Osteoblast (primary cell): ENCODE measurements at regions not wholly inside any gene's neighbourhood (a gene's known extent, or its start where the extent isn't known, plus 50 kb on each side); places are given as distances from the start of the nearest gene placed in this dataset.

ENCODE experiments used
- DNase-seq: peaks from one replicate; pipeline ENCODE4 v3.0.0; 2011; ENCODE audit warnings: low spot score, mixed read lengths; ENCODE audit not compliant: insufficient read length; ENCODE audit errors: missing footprints
- H2AFZ ChIP-seq: 2 replicates; pipeline ENCODE4 v1.6.0; 2011; ENCODE audit warnings: mild to moderate bottlenecking, low read length
- H3K27ac ChIP-seq: 2 replicates; pipeline ENCODE4 v1.5.1; 2011; ENCODE audit warnings: mild to moderate bottlenecking, low read depth, low read length, moderate library complexity
- H3K27me3 ChIP-seq: 2 replicates; pipeline ENCODE4 v1.6.0; 2012; ENCODE audit warnings: mild to moderate bottlenecking, control low read depth, inconsistent platforms, low read length, moderate library complexity; ENCODE audit not compliant: insufficient read depth
- H3K36me3 ChIP-seq: 2 replicates; pipeline ENCODE4 v1.5.1; 2011; ENCODE audit warnings: mild to moderate bottlenecking, low read length, control low read depth, moderate library complexity; ENCODE audit not compliant: insufficient read depth
- H3K4me1 ChIP-seq: 2 replicates; pipeline ENCODE4 v1.5.1; 2011; ENCODE audit warnings: mild to moderate bottlenecking, low read length, control low read depth, moderate library complexity; ENCODE audit not compliant: insufficient read depth
- H3K4me2 ChIP-seq: 2 replicates; pipeline ENCODE4 v1.6.0; 2011; ENCODE audit warnings: mild to moderate bottlenecking, low read length; ENCODE audit not compliant: insufficient read depth
- H3K4me3 ChIP-seq: fragments of 200-600 bp; sonication (generic); 3 replicates; pipeline ENCODE4 v1.5.1; 2012; ENCODE audit warnings: mild to moderate bottlenecking, low read length, inconsistent platforms; ENCODE audit not compliant: insufficient read depth
- H3K79me2 ChIP-seq: 2 replicates; pipeline ENCODE4 v1.6.0; 2012; ENCODE audit warnings: mild to moderate bottlenecking, low read length, control low read depth, inconsistent platforms; ENCODE audit not compliant: insufficient read depth
- H3K9me3 ChIP-seq: 2 replicates; pipeline ENCODE4 v1.5.1; 2011; ENCODE audit warnings: low read depth, low read length, control low read depth
- H4K20me1 ChIP-seq: 2 replicates; pipeline ENCODE4 v1.6.0; 2012; ENCODE audit warnings: mild to moderate bottlenecking, low read length, control low read depth; ENCODE audit not compliant: insufficient read depth
- CTCF ChIP-seq: IDR thresholded peaks from 2 replicates; pipeline ENCODE4 v1.5.1; 2011; ENCODE audit warnings: mild to moderate bottlenecking, low read depth, low read length, moderate library complexity; ENCODE audit errors: extremely low read depth

DNA sequence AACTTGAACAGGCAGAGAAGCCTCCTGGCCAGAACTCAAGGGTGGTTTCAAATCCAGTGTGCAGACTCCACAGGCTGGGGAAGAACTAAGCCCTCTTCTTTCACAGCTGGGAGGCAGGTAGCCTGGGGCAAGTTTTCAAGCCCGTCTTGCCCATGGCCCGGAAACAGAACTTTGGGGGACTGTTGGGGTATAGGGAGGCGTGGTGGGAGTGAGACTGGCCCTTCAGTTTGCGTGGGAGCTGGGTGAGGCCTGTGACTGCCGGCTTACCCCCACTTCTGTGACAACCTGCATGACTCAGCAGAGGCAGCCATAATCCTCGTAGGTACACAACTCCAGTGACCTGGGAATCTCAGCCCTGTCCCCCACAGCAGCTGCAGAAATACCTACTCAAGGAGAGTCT, 1125.7 kb downstream of the HACE1 start:
- no peak for TF ChIP-seq CTCF
- Histone ChIP-seq H3K36me3 (no peaks in the 10 kb centered on the region), H3K27ac (no peak overlapping the region), H3K4me1 (no peaks in the 10 kb centered on the region), H3K79me2 (no peaks in the 10 kb centered on the region), H3K4me3 (no peak overlapping the region), H4K20me1 (no peaks in the 10 kb centered on the region), H2AFZ (no peak overlapping the region), H3K4me2 (no peak overlapping the region), H3K9me3 (no peaks in the 10 kb centered on the region), H3K27me3 (no peaks in the 10 kb centered on the region)
- no peak for DNase-seq

DNA sequence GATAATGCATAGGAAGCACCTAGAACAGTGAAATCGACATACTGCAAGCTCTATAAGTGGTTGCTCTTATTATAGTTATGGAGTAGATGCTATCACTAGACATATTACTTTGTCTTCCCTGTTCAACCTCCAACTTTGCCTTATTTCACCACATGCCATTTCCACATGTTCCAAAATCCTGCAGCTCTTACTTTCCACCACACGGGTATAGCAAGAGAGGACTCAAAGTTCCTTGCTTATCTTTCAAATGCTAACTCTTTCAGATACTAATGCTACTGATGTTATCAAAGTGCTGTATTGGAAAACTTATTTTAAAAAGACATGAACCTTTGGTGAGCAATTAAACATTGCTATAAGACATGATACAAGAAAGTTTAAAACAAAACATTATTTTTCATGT, 1130.1 kb downstream of the HACE1 start:
- Histone ChIP-seq H3K27me3 (no peaks in the 10 kb centered on the region), H2AFZ (no peak overlapping the region), H3K27ac (no peak overlapping the region), H3K4me1 (no peaks in the 10 kb centered on the region), H3K4me3 (no peak overlapping the region), H3K9me3 (no peaks in the 10 kb centered on the region), H3K79me2 (no peaks in the 10 kb centered on the region), H4K20me1 (no peaks in the 10 kb centered on the region), H3K4me2 (no peak overlapping the region), H3K36me3 (no peaks in the 10 kb centered on the region)
- TF ChIP-seq CTCF, result no peak
- DNase-seq, result no peak

DNA sequence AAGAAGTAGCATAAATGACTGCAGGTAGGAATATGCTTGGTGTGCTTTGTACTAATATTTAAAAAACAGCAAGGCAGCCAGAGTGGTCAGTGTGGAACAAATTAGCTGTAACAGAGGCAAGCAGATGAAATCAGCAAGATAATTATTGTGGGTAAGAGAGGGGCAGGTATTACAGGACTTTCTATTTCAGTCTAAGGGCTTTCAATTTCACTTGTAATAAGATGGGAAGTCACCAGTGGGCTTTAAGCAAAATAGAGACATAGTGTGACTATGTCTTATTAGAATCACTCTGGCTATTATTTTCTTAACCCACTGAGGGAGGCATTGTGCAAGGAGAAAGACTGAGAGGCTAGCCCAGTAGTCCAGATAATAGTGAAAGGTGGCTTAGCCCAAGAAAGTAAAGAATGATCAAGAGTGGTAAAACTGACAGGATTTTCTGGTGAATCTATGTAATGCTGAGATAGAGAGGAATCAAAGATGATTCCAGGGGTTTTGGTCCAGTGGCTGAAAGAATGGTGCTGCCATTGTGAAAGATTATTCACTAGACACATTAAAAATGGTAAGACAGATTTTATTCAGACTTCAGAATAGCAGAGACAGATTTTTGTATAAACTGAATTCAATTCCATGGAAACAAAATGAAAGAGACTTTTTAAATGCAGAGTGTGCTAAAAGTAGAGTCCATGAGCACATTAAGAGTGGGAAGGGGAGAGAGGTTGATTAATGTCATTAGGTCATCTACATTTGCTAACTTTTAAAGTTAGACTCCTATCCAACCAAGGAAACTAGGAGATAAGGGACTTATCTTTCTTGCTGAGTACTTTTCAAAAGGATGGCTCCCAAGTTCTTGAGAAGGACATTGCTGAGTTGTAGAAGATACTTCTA, 1136.0 kb downstream of the HACE1 start:
- Histone ChIP-seq H3K36me3 (no peaks in the 10 kb centered on the region), H3K79me2 (no peaks in the 10 kb centered on the region), H3K4me1 (no peaks in the 10 kb centered on the region), H4K20me1 (no peaks in the 10 kb centered on the region), H3K27ac (no peak overlapping the region), H3K27me3 (no peaks in the 10 kb centered on the region), H3K4me3 (no peak overlapping the region), H3K9me3 (peaks cover 4% of the 10 kb centered on the region), H3K4me2 (no peak overlapping the region), H2AFZ (no peak overlapping the region)
- no peak for DNase-seq
- no peak for TF ChIP-seq CTCF

DNA sequence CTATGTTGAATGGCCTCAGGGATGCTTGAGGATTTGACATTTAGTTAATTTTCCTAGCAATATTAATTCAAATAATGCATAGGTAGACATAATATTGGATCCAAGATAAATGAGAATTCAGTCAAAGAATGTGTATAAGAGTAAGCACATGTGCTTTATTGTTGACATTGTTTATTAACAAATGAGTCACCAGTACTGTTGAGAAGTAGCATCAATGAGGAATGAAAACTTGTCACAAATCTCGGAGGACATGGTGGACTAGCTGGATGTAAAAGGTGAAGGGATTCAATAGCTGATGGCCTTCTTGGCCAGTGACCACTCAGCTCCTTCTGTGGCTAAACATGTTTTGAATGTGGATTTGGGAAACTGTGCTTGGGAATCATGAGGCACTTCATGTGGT, 1137.0 kb downstream of the HACE1 start:
- Histone ChIP-seq H3K79me2 (no peaks in the 10 kb centered on the region), H3K4me2 (no peak overlapping the region), H3K4me3 (no peak overlapping the region), H2AFZ (no peak overlapping the region), H3K9me3 (peaks cover 4% of the 10 kb centered on the region), H3K4me1 (no peaks in the 10 kb centered on the region), H3K27ac (no peak overlapping the region), H3K27me3 (no peaks in the 10 kb centered on the region), H4K20me1 (no peaks in the 10 kb centered on the region), H3K36me3 (no peaks in the 10 kb centered on the region)
- no peak for TF ChIP-seq CTCF
- DNase-seq, result no peak
